ENCODE measurements at regions not wholly inside any gene's neighbourhood (a gene's known extent, or its start where the extent isn't known, plus 50 kb on each side); places are given as distances from the start of the nearest gene placed in this dataset.

GRCh38 chr2:128789221-128789620 lies 470.6 kb upstream of the HS6ST1 start:
- Histone ChIP-seq H3K27me3 (ENCODE audit: low read depth, low read length) (no peaks in the 10 kb centered on the region), H3K4me2 (ENCODE audit: low read length) (no peak overlapping the region), H3K27ac (ENCODE audit: low read length) (no peak overlapping the region), H4K20me1 (ENCODE audit: insufficient read depth, low read length) (no peaks in the 10 kb centered on the region), H2AFZ (ENCODE audit: low read depth, low read length) (no peak overlapping the region), H3K79me2 (ENCODE audit: low read length) (no peaks in the 10 kb centered on the region), H3K4me3 (ENCODE audit: low read length) (no peak overlapping the region), H3K4me1 (ENCODE audit: low read length) (no peaks in the 10 kb centered on the region), H3K9ac (ENCODE audit: low read length) (no peak overlapping the region), H3K36me3 (replicated peaks; ENCODE audit: low read depth, low read length) (no peaks in the 10 kb centered on the region), H3K9me3 (ENCODE audit: insufficient read depth, low read length) (no peaks in the 10 kb centered on the region)
- TF ChIP-seq EZH2phosphoT487 (IDR thresholded peaks at IDR 0.05; ENCODE audit: low read depth) (no peak), CTCF (IDR thresholded peaks at IDR 0.05; ENCODE audit: low read depth, low read length) (no peak)

GRCh38 chr2:128789776-128790455 lies 471.2 kb upstream of the HS6ST1 start:
- no peaks in the 10 kb centered on the region for H3K4me1 ChIP-seq (ENCODE audit: low read length)
- H3K4me3 ChIP-seq (ENCODE audit: low read length) = no peak overlapping the region
- H3K27ac ChIP-seq (ENCODE audit: low read length) = no peak overlapping the region
- H4K20me1 ChIP-seq (ENCODE audit: insufficient read depth, low read length) = no peaks in the 10 kb centered on the region
- H3K79me2 ChIP-seq (ENCODE audit: low read length) = no peaks in the 10 kb centered on the region
- H3K9ac ChIP-seq (ENCODE audit: low read length) = no peak overlapping the region
- H3K36me3 ChIP-seq (replicated peaks; ENCODE audit: low read depth, low read length) = no peaks in the 10 kb centered on the region
- no peak for TF ChIP-seq EZH2phosphoT487 (IDR thresholded peaks at IDR 0.05; ENCODE audit: low read depth)
- TF ChIP-seq CTCF (IDR thresholded peaks at IDR 0.05; ENCODE audit: low read depth, low read length) = no peak
- no peaks in the 10 kb centered on the region for H3K27me3 ChIP-seq (ENCODE audit: low read depth, low read length)
- H2AFZ ChIP-seq (ENCODE audit: low read depth, low read length) = no peak overlapping the region
- no peaks in the 10 kb centered on the region for H3K9me3 ChIP-seq (ENCODE audit: insufficient read depth, low read length)
- no peak overlapping the region for H3K4me2 ChIP-seq (ENCODE audit: low read length)

- no peak overlapping the region for H3K4me3 ChIP-seq (ENCODE audit: low read length)
- no peaks in the 10 kb centered on the region for H3K36me3 ChIP-seq (replicated peaks; ENCODE audit: low read depth, low read length)
- H3K79me2 ChIP-seq (ENCODE audit: low read length) = no peaks in the 10 kb centered on the region
- no peak overlapping the region for H3K9ac ChIP-seq (ENCODE audit: low read length)
- no peak overlapping the region for H3K4me2 ChIP-seq (ENCODE audit: low read length)
- no peak overlapping the region for H3K27ac ChIP-seq (ENCODE audit: low read length)
- H2AFZ ChIP-seq (ENCODE audit: low read depth, low read length) = no peak overlapping the region
- H4K20me1 ChIP-seq (ENCODE audit: insufficient read depth, low read length) = no peaks in the 10 kb centered on the region
- TF ChIP-seq CTCF (IDR thresholded peaks at IDR 0.05; ENCODE audit: low read depth, low read length) = no peak
- TF ChIP-seq EZH2phosphoT487 (IDR thresholded peaks at IDR 0.05; ENCODE audit: low read depth) = no peak
- no peaks in the 10 kb centered on the region for H3K9me3 ChIP-seq (ENCODE audit: insufficient read depth, low read length)
- no peaks in the 10 kb centered on the region for H3K27me3 ChIP-seq (ENCODE audit: low read depth, low read length)
- H3K4me1 ChIP-seq (ENCODE audit: low read length) = no peaks in the 10 kb centered on the region
These were observed 471.9 kb upstream of the HS6ST1 start for GRCh38 chr2:128790541-128791001.

GRCh38 chr2:128791120-128791984 lies 472.7 kb upstream of the HS6ST1 start:
- no peak overlapping the region for H3K4me2 ChIP-seq (ENCODE audit: low read length)
- no peaks in the 10 kb centered on the region for H3K79me2 ChIP-seq (ENCODE audit: low read length)
- no peaks in the 10 kb centered on the region for H3K4me1 ChIP-seq (ENCODE audit: low read length)
- H2AFZ ChIP-seq (ENCODE audit: low read depth, low read length) = no peak overlapping the region
- H4K20me1 ChIP-seq (ENCODE audit: insufficient read depth, low read length) = no peaks in the 10 kb centered on the region
- H3K36me3 ChIP-seq (replicated peaks; ENCODE audit: low read depth, low read length) = no peaks in the 10 kb centered on the region
- H3K27ac ChIP-seq (ENCODE audit: low read length) = no peak overlapping the region
- H3K9ac ChIP-seq (ENCODE audit: low read length) = no peak overlapping the region
- no peaks in the 10 kb centered on the region for H3K27me3 ChIP-seq (ENCODE audit: low read depth, low read length)
- no peaks in the 10 kb centered on the region for H3K9me3 ChIP-seq (ENCODE audit: insufficient read depth, low read length)
- TF ChIP-seq EZH2phosphoT487 (IDR thresholded peaks at IDR 0.05; ENCODE audit: low read depth) = no peak
- TF ChIP-seq CTCF (IDR thresholded peaks at IDR 0.05; ENCODE audit: low read depth, low read length) = no peak
- H3K4me3 ChIP-seq (ENCODE audit: low read length) = no peak overlapping the region
